CD4-positive, alpha-beta T cell (primary cell): ENCODE measurements at regions not wholly inside any gene's neighbourhood (a gene's known extent, or its start where the extent isn't known, plus 50 kb on each side); places are given as distances from the start of the nearest gene placed in this dataset.

Experiments used
- ATAC-seq: fragments of 200-7000 bp; cut with Tn5 transposase; one replicate; pipeline ENCODE4 v1.10.0; 2022; ENCODE audit warnings: mild to moderate bottlenecking; ENCODE audit not compliant: poor library complexity
- CTCF ChIA-PET: fragments of 350-600 bp; sonication (Branson Sonifier 250); formaldehyde crosslinking; loops from one replicate; lab custom pipeline; 2021; ENCODE audit warnings: antibody characterized with exemption, inconsistent platforms; lab: Charles Lee
- POLR2A ChIA-PET: fragments of 350-600 bp; sonication (Branson Sonifier 250); formaldehyde crosslinking; loops from one replicate; lab custom pipeline; 2021; ENCODE audit warnings: antibody characterized with exemption, inconsistent platforms; lab: Charles Lee
- DNase-seq, 14 experiments: peaks; one replicate each; pipeline ENCODE4 v3.0.0-alpha.2; 2013 to 2020; ENCODE audit warnings: mixed read lengths in 2 of 14
- H3K27ac ChIP-seq, 2 donors: one replicate each; pipeline versions ENCODE4 v1.5.1 to v1.7.0; 2013; ENCODE audit warnings: low read length in 2 of 2, low read depth in 1 of 2, mild to moderate bottlenecking in 1 of 2
- H3K27me3 ChIP-seq, 2 experiments: 1 replicate in 1 of 2; 2 replicates in 1 of 2; pipeline versions ENCODE4 v1.6.1 to v1.7.0; 2013; ENCODE audit warnings: low read length in 2 of 2, control low read depth in 1 of 2, mild to moderate bottlenecking in 1 of 2, moderate library complexity in 1 of 2; ENCODE audit not compliant: insufficient read depth in 2 of 2, control insufficient read depth in 1 of 2
- H3K36me3 ChIP-seq: one replicate; pipeline ENCODE4 v1.6.1; 2013; ENCODE audit warnings: low read length, control low read depth; ENCODE audit not compliant: insufficient read depth
- H3K4me1 ChIP-seq: one replicate; pipeline ENCODE4 v1.6.1; 2013; ENCODE audit warnings: low read length, control low read depth; ENCODE audit not compliant: insufficient read depth
- H3K4me3 ChIP-seq: one replicate; pipeline ENCODE4 v1.5.1; 2013; ENCODE audit warnings: mild to moderate bottlenecking, low read length, moderate library complexity
- H3K9me3 ChIP-seq, 2 experiments: 1 replicate in 1 of 2; 2 replicates in 1 of 2; pipeline versions ENCODE4 v1.6.1 to v1.7.0; 2013; ENCODE audit warnings: low read length in 2 of 2, mild to moderate bottlenecking in 2 of 2, control low read depth in 1 of 2, moderate library complexity in 1 of 2; ENCODE audit not compliant: control insufficient read depth in 1 of 2, insufficient read depth in 1 of 2
- H3K27ac Mint-ChIP-seq: one replicate; pipeline ENCODE4 v1.8.0; 2020; ENCODE audit warnings: mixed read lengths
- H3K27me3 Mint-ChIP-seq: one replicate; pipeline ENCODE4 v1.8.0; 2021; ENCODE audit warnings: mixed read lengths
- H3K36me3 Mint-ChIP-seq: one replicate; pipeline ENCODE4 v1.8.0; 2021; ENCODE audit warnings: low read depth, mixed read lengths
- H3K4me1 Mint-ChIP-seq: one replicate; pipeline ENCODE4 v1.8.0; 2021; ENCODE audit warnings: low read depth, mixed read lengths
- H3K4me3 Mint-ChIP-seq: one replicate; pipeline ENCODE4 v1.8.0; 2020; ENCODE audit warnings: mild to moderate bottlenecking, mixed read lengths
- H3K9me3 Mint-ChIP-seq: one replicate; pipeline ENCODE4 v1.8.0; 2020; ENCODE audit warnings: mixed read lengths
- intact Hi-C, 2 experiments: fragments of 100-400 bp; cut with DNase I in 1 of 2; cut with micrococcal nuclease in 1 of 2; formaldehyde crosslinking; loops; one replicate each; pipeline versions ENCODE4 v1.15.1 to v1.9.0; 2023 to 2025; cut with DNase I, micrococcal nuclease
- TF ChIP-seq, protein P1 (sequence below): fragments of 200-600 bp; IDR thresholded peaks from one replicate; pipeline ENCODE4 v1.8.0; 2022; ENCODE audit warnings: antibody characterized with exemption, mild to moderate bottlenecking

GRCh38 chr5:101894985-101895384, 401.1 kb downstream of the SLCO4C1 start:
- ATAC-seq, result no peak

DNA sequence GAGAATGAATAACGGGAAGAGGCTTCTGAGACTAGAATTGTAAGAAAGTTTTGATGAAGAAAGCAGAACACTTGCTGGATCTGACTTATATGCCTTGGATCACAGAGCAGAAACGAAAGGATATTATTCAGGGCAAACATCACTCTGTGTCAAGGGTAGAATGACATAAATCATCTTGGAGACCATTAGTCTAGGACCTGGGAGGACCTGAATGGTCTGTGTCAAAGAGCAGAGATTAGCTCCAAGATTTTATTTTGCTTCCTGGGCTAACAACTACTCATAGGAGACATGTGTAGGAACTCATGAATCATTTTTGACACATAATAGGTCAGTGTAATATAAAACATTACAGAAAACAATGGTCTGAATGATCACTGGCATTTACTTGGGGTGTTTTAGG, 417.9 kb downstream of the SLCO4C1 start:
- H3K36me3 Mint-ChIP-seq, result no peaks in the 10 kb centered on the region
- no peaks in the 10 kb centered on the region for H3K4me1 Mint-ChIP-seq
- intact Hi-C loops, result no loop called here
- no peak for DNase-seq
- H3K9me3 Mint-ChIP-seq, result no peaks in the 10 kb centered on the region
- Histone ChIP-seq H3K27me3 (no peaks in the 10 kb centered on the region), H3K36me3 (no peaks in the 10 kb centered on the region), H3K4me3 (no peak overlapping the region), H3K27ac (no peak overlapping the region), H3K4me1 (no peaks in the 10 kb centered on the region), H3K9me3 (no peaks in the 10 kb centered on the region)
- H3K27me3 Mint-ChIP-seq, result no peaks in the 10 kb centered on the region
- TF ChIP-seq, protein P1, sequence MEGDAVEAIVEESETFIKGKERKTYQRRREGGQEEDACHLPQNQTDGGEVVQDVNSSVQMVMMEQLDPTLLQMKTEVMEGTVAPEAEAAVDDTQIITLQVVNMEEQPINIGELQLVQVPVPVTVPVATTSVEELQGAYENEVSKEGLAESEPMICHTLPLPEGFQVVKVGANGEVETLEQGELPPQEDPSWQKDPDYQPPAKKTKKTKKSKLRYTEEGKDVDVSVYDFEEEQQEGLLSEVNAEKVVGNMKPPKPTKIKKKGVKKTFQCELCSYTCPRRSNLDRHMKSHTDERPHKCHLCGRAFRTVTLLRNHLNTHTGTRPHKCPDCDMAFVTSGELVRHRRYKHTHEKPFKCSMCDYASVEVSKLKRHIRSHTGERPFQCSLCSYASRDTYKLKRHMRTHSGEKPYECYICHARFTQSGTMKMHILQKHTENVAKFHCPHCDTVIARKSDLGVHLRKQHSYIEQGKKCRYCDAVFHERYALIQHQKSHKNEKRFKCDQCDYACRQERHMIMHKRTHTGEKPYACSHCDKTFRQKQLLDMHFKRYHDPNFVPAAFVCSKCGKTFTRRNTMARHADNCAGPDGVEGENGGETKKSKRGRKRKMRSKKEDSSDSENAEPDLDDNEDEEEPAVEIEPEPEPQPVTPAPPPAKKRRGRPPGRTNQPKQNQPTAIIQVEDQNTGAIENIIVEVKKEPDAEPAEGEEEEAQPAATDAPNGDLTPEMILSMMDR, result no peak
- no peak overlapping the region for H3K4me3 Mint-ChIP-seq
- ChIA-PET POLR2A (no interaction called here), CTCF (no interaction called here)
- no peak for ATAC-seq
- H3K27ac Mint-ChIP-seq, result no peak overlapping the region

More at GRCh38 chr5:101894985-101895384, 401.1 kb downstream of the SLCO4C1 start:
- Mint-ChIP-seq H3K4me3 (no peak overlapping the region), H3K27me3 (no peaks in the 10 kb centered on the region), H3K27ac (no peak overlapping the region), H3K4me1 (no peaks in the 10 kb centered on the region), H3K9me3 (peaks cover 4% of the 10 kb centered on the region), H3K36me3 (no peaks in the 10 kb centered on the region)
- Histone ChIP-seq H3K27ac (no peak overlapping the region), H3K4me3 (no peak overlapping the region), H3K9me3 (no peaks in the 10 kb centered on the region), H3K27me3 (no peaks in the 10 kb centered on the region), H3K4me1 (no peaks in the 10 kb centered on the region), H3K36me3 (no peaks in the 10 kb centered on the region)
- TF ChIP-seq, protein P1, result no peak
- intact Hi-C loops, result no loop called here
- no peak for DNase-seq
- ChIA-PET CTCF (no interaction called here), POLR2A (no interaction called here)

DNA sequence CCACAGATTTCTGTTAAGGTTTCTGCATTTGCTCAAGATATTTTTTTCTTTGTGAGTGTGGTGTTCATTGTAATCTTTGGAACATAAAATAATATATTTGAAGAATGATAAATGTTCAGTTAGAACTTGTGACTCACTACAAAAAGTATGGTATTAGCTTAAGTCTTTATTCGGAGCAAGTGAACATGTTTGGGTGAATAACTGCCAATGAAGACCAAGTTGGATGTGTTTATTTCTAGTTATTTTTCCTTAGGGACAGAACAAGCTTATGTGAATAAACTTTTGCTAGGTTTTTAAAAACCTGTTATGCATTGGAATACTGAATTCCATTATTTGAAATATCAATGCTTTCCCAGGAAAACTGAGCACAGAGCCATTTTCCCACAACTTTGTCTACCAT, 418.6 kb downstream of the SLCO4C1 start:
- ATAC-seq (no peak), DNase-seq (no peak)
- H3K4me1 Mint-ChIP-seq, result no peaks in the 10 kb centered on the region
- intact Hi-C loops, result no loop called here
- H3K36me3 ChIP-seq, result no peaks in the 10 kb centered on the region
- H3K9me3 Mint-ChIP-seq, result no peaks in the 10 kb centered on the region
- no peaks in the 10 kb centered on the region for H3K9me3 ChIP-seq
- TF ChIP-seq, protein P1, result no peak
- POLR2A ChIA-PET, result no interaction called here
- CTCF ChIA-PET, result no interaction called here
- H3K27me3 ChIP-seq, result no peaks in the 10 kb centered on the region
- H3K4me3 Mint-ChIP-seq, result no peak overlapping the region
- H3K27ac ChIP-seq, result no peak overlapping the region
- no peaks in the 10 kb centered on the region for H3K36me3 Mint-ChIP-seq
- no peaks in the 10 kb centered on the region for H3K4me1 ChIP-seq
- no peak overlapping the region for H3K4me3 ChIP-seq
- no peak overlapping the region for H3K27ac Mint-ChIP-seq
- no peaks in the 10 kb centered on the region for H3K27me3 Mint-ChIP-seq
